Colonic mucosa (tissue), 4 donors: ENCODE measurements at regions not wholly inside any gene's neighbourhood (a gene's known extent, or its start where the extent isn't known, plus 50 kb on each side); places are given as distances from the start of the nearest gene placed in this dataset.

Source experiments
- DNase-seq: peaks from one replicate; pipeline ENCODE4 v3.0.0-alpha.2; 2020
- H3K27ac ChIP-seq: fragments of 200-600 bp; one replicate; pipeline ENCODE4 v1.8.0; 2021
- H3K27me3 ChIP-seq: fragments of 200-600 bp; one replicate; pipeline ENCODE4 v1.8.0; 2021
- H3K36me3 ChIP-seq: fragments of 200-600 bp; one replicate; pipeline ENCODE4 v1.8.0; 2021
- H3K4me1 ChIP-seq: fragments of 200-600 bp; one replicate; pipeline ENCODE4 v1.8.0; 2021; ENCODE audit warnings: mild to moderate bottlenecking
- H3K4me3 ChIP-seq: fragments of 200-600 bp; one replicate; pipeline ENCODE4 v1.8.0; 2021
- H3K9ac ChIP-seq, 2 donors: one replicate each; pipeline ENCODE4 v1.7.0; 2013; ENCODE audit warnings: control low read depth in 2 of 2, low read depth in 2 of 2, low read length in 2 of 2
- H3K9me3 ChIP-seq: fragments of 200-600 bp; one replicate; pipeline ENCODE4 v1.8.0; 2021
- intact Hi-C: fragments of 100-400 bp; cut with DNase I; formaldehyde crosslinking; loops from one replicate; pipeline ENCODE4 v1.14.1; 2022
- TF ChIP-seq, protein P1 (sequence below): fragments of 200-600 bp; IDR thresholded peaks from one replicate; pipeline ENCODE4 v1.8.0; 2022; ENCODE audit warnings: antibody characterized with exemption, mild to moderate bottlenecking
- donor health status: healthy.
- donor health status: DM: no; HTN: no; CAD: no.
- donor health status: DM: no; HTN: no; CAD: no.

DNA sequence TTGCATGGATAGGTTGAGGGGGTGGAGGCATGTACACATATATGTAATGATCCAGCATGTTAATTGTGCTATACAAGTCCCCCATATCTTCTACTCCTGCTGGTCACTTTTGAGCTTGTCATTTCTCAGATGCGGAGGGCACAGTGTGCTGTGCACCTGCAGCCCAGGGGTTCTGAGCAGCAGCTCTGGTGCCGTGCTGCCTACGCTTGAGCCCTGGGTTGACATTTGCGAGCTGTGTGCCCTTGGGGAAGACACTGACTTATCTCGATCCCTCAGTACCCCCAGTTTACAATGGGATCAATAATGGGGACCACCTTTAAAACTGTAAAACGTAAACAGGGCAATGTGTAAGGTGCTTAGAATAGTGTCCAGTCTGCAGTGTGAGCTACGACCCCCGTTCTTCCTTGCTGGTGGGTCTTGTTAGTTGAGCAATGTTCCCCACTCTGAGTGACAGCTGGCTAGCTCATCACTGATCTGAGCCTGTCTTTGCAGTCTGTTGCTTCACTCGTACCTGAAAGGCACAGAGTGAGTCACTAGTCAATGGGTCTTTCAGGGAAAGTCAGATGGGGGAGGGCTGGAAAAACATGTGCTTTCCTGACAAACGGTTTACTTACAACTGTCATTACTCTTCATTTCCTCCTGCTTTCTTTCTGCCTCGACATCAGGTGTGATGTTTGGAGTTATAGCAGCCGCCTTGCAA lies 91.7 kb downstream of the SLC2A10 start:
- TF ChIP-seq, protein P1, sequence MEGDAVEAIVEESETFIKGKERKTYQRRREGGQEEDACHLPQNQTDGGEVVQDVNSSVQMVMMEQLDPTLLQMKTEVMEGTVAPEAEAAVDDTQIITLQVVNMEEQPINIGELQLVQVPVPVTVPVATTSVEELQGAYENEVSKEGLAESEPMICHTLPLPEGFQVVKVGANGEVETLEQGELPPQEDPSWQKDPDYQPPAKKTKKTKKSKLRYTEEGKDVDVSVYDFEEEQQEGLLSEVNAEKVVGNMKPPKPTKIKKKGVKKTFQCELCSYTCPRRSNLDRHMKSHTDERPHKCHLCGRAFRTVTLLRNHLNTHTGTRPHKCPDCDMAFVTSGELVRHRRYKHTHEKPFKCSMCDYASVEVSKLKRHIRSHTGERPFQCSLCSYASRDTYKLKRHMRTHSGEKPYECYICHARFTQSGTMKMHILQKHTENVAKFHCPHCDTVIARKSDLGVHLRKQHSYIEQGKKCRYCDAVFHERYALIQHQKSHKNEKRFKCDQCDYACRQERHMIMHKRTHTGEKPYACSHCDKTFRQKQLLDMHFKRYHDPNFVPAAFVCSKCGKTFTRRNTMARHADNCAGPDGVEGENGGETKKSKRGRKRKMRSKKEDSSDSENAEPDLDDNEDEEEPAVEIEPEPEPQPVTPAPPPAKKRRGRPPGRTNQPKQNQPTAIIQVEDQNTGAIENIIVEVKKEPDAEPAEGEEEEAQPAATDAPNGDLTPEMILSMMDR = no peak
- no peaks in the 10 kb centered on the region for H3K9me3 ChIP-seq
- no peaks in the 10 kb centered on the region for H3K36me3 ChIP-seq
- H3K4me3 ChIP-seq = no peak overlapping the region
- H3K4me1 ChIP-seq = no peaks in the 10 kb centered on the region
- no peaks in the 10 kb centered on the region for H3K27me3 ChIP-seq
- no peak overlapping the region for H3K9ac ChIP-seq
- intact Hi-C loops = no loop called here
- no peak overlapping the region for H3K27ac ChIP-seq
- no peak for DNase-seq

DNA sequence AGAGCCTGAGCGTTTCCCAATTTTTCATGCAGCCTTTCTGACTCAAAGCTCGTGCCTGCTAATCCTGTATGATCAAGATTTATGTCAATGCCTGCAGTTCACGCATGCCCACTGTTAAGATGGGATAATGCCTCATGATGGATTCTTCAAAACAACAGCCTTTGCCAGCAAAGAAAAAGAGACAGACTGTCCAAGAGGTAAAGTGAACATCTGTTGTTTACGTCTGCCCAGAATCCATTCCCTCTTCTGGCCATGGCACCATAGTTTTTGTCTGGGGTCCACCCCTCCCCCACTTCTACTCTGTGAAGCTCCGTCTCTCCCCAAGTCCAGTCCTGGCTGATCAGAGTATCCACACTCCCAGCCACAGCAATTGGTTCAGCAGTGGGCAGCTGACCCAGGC lies 91.9 kb upstream of the EYA2 start:
- intact Hi-C loops = no loop called here
- Histone ChIP-seq H3K27me3 (no peaks in the 10 kb centered on the region), H3K27ac (no peak overlapping the region), H3K4me1 (no peaks in the 10 kb centered on the region), H3K9me3 (no peaks in the 10 kb centered on the region), H3K36me3 (no peaks in the 10 kb centered on the region), H3K4me3 (no peak overlapping the region), H3K9ac (no peak overlapping the region)
- no peak for DNase-seq
- TF ChIP-seq, protein P1 = no peak

DNA sequence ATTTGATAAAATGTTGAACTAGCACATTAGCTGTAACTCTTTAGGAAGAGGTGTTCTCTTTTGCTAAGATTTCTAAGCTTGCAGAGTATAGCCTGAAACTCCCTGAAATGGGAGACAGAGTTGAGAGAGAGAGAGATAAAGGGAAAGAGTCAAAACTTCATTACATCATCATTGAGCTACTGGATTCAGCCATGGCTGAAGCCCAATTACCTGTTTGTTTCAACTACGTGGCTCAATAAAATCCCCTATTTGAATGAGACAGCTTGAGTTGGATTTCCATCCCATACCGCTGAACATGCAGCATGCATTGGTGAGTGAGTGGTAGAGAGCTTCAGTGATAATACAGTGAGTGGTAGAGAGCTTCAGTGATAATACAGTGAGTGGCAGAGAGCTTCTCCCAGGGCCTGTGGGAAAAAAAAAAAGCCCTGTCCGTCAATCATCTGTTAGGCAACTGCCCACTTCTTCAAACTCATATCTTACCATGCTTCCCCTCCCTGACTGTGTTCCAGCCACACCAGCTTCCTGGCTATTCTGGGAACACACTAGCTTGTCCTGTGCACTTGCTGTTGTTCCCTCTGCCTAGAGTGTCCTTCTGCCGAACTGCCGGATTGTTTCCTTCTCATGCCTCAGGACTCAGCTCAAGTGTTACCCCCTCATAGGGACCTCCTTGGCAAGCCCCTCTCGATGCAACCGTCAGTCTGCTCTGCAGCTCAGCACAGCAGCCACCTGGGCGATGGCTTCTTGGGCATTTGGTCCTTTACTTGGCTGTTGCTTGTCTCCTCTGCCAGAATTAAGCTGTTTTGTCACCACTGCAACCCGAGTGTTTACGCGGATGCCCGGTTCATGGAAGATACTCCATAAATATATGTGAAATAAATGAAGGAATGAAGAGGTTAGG lies 91.3 kb upstream of the EYA2 start:
- no peak for DNase-seq
- H3K9ac ChIP-seq = no peak overlapping the region
- intact Hi-C loops = no loop called here
- H3K9me3 ChIP-seq = no peaks in the 10 kb centered on the region
- no peaks in the 10 kb centered on the region for H3K27me3 ChIP-seq
- no peak overlapping the region for H3K27ac ChIP-seq
- no peak overlapping the region for H3K4me3 ChIP-seq
- H3K4me1 ChIP-seq = no peaks in the 10 kb centered on the region
- H3K36me3 ChIP-seq = no peaks in the 10 kb centered on the region
- TF ChIP-seq, protein P1 = no peak

DNA sequence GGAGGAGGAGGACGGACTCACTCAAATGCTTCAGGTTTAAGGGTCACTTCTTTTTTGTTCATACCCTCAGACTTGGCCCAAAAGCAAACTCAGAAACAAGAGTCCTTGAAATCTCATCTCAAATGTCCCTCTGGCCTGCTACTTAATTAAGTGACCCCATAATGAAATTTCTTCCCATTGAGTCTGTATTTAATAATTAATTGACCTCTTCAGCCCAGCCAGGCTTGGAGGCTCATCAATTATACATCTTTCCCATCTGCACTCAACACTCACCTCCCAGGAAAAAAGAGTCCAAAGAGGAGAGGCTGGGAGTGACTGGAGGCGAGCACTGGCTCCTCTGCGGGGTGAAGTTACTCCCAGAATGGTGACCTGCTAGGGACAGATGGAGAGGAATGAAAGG lies 90.5 kb upstream of the EYA2 start:
- Histone ChIP-seq H3K4me3 (no peak overlapping the region), H3K4me1 (no peaks in the 10 kb centered on the region), H3K27me3 (no peaks in the 10 kb centered on the region), H3K36me3 (no peaks in the 10 kb centered on the region), H3K9ac (no peak overlapping the region), H3K27ac (no peak overlapping the region), H3K9me3 (no peaks in the 10 kb centered on the region)
- TF ChIP-seq, protein P1 = no peak
- DNase-seq = no peak
- intact Hi-C loops = no loop called here

DNA sequence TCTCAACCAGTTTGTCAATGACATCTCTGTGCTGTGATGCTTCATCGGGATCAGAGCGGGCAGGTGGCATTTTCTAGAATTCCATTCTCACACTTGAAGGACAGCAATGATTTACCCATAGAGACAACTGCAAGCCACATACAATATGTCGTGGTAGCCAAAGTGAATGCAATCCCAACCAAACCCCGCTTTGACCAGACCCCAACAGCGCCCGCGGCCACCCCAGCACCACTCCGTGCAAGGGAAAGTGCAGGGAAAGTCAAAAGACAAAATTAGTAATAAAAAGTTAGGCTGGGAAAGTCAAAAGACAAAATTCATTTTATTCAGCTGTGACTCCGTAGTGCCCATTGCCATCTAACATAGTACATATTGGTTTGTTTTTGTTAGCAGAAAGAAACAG lies 88.8 kb upstream of the EYA2 start:
- H3K27ac ChIP-seq = no peak overlapping the region
- H3K4me1 ChIP-seq = no peaks in the 10 kb centered on the region
- H3K9ac ChIP-seq = no peak overlapping the region
- TF ChIP-seq, protein P1 = no peak
- no peaks in the 10 kb centered on the region for H3K9me3 ChIP-seq
- intact Hi-C loops = no loop called here
- no peak for DNase-seq
- H3K27me3 ChIP-seq = no peaks in the 10 kb centered on the region
- no peak overlapping the region for H3K4me3 ChIP-seq
- H3K36me3 ChIP-seq = no peaks in the 10 kb centered on the region
